ENCODE measurements at regions not wholly inside any gene's neighbourhood (a gene's known extent, or its start where the extent isn't known, plus 50 kb on each side); places are given as distances from the start of the nearest gene placed in this dataset.

- TF ChIP-seq CTCF (IDR thresholded peaks at IDR 0.05; ENCODE audit: poor library complexity) = no peak
- no peak for TF ChIP-seq EZH2phosphoT487 (IDR thresholded peaks at IDR 0.05; ENCODE audit: low read depth, severe bottlenecking, unreplicated experiment)
These were observed 254.6 kb downstream of the XPNPEP1 start for GRCh38 chr10:109668703-109669102.
